Erythroblast (primary cell): ENCODE measurements at regions not wholly inside any gene's neighbourhood (a gene's known extent, or its start where the extent isn't known, plus 50 kb on each side); places are given as distances from the start of the nearest gene placed in this dataset.

Experiments used
- GATA1 ChIP-seq: IDR thresholded peaks from 2 replicates; pipeline ENCODE4 v1.6.1; 2011; ENCODE audit warnings: low read depth, mild to moderate bottlenecking, control low read depth, low read length, moderate library complexity
- POLR2A ChIP-seq: IDR thresholded peaks from 2 replicates; pipeline ENCODE4 v1.6.1; 2011; ENCODE audit warnings: mild to moderate bottlenecking, low read length

GRCh38 chr3:178159691-178160220 is 376.5 kb upstream of the KCNMB2 start:
- no peak for TF ChIP-seq POLR2A
- TF ChIP-seq GATA1 = no peak
